GM21367 (cell line): ENCODE measurements at regions not wholly inside any gene's neighbourhood (a gene's known extent, or its start where the extent isn't known, plus 50 kb on each side); places are given as distances from the start of the nearest gene placed in this dataset.
"Not testable (repeated sequence)": the region's sequence is repeated elsewhere in the genome, so short reads cannot be mapped to it uniquely, and the experiment has no call there.

Experiments used
- ATAC-seq: cut with Tn5 transposase; IDR thresholded peaks from one replicate; pipeline ENCODE4 v1.9.1; 2021; ENCODE audit not compliant: unreplicated experiment

GRCh38 chr2:224151680-224152310 lies 112.7 kb upstream of the SERPINE2 start:
- no peak for ATAC-seq

DNA sequence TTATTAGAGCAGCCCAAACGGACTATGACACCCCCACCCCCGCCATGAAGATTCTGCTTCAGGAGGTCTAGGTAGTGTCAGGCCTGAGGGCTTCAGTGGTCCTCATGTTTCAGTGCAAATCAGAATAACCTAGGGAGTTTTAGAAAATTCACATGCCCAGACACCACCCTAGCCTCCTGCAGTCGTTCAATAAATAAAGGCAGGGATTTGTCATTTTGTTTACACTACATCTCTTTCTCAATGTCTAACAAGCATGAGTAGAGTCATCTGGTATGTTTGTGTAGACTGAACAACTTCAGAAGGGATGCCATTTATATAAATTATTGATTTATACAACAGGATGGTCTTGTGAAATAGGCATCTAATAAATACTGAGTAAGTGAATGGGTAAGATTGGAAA lies 112.1 kb upstream of the SERPINE2 start:
- ATAC-seq = no peak

DNA sequence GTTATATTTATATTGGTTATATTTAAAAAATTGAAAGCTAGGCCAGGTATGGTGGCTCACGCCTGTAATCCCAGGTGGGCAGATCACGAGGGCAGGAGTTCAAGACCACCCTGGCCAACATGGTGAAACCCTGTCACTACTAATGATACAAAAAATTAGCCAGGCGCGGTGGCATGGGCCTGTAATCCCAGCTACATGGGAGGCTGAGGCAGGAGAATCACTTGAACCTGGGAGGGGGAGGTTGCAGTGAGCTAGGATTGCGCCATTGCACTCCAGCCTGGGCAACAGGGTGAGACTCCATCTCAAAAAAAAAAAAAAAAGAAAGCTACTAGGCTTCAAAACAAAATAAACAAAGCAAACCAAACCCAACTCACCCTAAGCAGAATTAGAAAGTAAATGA lies 109.0 kb upstream of the SERPINE2 start:
- not testable (repeated sequence) for ATAC-seq

DNA sequence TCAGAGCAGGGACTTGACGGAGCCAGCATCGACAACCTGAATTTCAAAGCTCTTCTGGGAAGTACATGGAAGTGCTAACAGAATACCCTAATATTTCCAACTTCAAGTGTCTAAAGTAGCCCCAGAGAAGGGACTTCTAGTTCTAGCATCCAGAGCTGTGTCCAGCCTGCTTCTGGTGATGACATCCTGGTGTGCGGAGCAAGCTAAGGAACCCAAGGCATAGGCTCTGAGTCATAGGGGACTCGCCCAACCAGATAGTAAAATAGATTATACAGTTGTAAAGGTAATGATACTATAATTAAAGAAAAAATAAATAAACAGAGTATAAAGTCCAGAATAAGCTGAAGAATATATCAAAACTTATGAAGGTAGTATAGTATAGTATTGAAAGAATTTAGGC lies 108.1 kb upstream of the SERPINE2 start:
- no peak for ATAC-seq

DNA sequence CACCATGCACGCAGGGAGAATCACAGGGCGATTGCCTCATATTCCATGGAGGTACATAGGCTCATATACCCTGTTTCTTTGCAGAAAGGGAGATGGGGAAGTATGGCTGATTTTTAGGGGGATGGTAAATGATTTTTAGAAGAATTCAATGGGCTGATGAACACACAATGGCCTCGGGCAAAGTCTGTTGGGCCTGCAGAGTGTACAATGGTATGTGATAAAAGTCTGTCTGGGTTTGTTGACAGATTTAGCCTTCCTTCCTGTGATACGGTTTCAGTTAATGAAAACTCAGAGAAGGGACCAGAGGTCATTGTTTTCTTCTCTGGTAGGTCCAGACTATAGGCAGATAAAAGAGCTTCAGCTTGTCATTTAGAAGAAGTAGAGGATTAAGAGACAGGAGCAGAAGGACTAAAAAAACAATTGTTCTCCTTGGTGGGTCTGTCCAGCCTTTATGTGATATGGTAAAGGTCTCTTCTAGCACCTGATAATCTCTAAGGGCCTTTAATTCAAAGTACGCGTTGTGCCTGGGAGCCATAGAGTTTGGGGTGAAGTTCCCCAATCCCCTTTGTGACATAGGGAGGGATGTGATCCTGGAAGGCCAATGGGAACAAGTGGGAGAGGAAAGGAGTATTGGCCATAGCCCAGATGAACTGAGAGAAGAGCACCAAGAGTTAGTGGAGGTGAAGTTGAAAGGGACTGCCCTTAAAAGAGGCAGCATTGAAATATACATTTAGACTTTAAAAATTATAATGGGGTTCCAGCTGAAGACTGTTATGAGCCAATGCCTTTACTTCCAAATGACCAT lies 107.5 kb upstream of the SERPINE2 start:
- ATAC-seq = no peak

GRCh38 chr2:224145751-224146355 lies 106.8 kb upstream of the SERPINE2 start:
- no peak for ATAC-seq

DNA sequence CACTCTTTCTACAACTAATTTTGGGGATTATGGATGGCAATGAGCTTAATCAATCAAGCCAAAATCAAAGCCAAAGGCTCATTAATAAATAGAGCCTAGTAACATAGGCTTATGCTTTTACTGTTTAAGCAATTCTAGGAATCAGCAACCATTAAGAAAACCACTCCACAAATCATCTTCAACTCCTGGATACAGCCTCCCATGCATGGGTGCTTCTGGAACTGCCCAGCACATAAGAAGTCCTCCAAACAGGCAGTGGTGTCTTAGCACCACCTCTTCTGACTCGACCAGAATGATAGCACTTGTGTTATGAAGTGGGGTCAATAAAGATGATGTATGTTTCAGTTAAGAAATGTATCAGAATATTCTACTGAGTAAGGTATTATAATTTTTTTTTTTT lies 104.4 kb upstream of the SERPINE2 start:
- ATAC-seq = no peak

- ATAC-seq = no peak
These were observed 103.6 kb upstream of the SERPINE2 start for GRCh38 chr2:224142397-224143312.

- no peak for ATAC-seq
These were observed 102.2 kb upstream of the SERPINE2 start for GRCh38 chr2:224141304-224141703.

GRCh38 chr2:224137208-224137607 lies 98.1 kb upstream of the SERPINE2 start:
- ATAC-seq = no peak

- no peak for ATAC-seq
These were observed 97.3 kb upstream of the SERPINE2 start for GRCh38 chr2:224136396-224136795.

GRCh38 chr2:224135881-224136280 lies 96.8 kb upstream of the SERPINE2 start:
- ATAC-seq = no peak

DNA sequence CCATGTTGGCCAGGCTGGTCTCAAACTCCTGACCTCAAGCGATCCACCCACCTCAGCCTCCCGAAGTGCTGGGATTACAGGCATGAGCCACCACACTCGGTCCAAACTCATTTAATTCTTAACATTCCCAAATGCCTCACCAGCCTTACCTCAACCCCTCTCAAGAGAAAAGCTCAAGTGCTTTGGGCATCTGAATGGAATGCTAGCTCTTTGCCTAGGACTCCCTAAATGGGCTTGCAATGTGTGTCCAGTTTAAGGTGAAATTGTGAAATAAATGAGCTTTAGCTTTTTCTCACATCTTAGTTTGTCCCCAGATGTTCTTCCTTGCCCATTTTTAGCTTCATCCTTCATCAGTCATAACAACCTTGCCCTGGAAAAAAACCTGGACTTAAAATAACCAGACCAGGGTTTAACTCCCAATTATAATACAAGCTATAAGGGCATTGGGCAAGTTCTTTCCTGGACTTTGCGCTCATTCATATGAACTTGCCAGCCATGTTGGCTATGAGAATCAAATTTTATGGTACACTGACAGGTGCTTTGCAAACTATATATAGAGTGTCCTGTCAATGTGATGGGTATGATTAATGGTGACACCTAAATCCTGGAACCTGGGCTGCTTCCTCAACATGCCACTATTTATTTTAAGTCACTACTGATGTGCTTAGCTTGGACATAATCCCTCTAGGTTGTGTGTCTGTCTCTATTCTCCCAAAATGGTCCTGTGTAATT lies 95.1 kb upstream of the SERPINE2 start:
- ATAC-seq = no peak

GRCh38 chr2:224133387-224133786 lies 94.3 kb upstream of the SERPINE2 start:
- no peak for ATAC-seq

GRCh38 chr2:224127871-224128501 lies 88.9 kb upstream of the SERPINE2 start:
- ATAC-seq = no peak

GRCh38 chr2:224126440-224126839 lies 87.4 kb upstream of the SERPINE2 start:
- ATAC-seq = no peak

DNA sequence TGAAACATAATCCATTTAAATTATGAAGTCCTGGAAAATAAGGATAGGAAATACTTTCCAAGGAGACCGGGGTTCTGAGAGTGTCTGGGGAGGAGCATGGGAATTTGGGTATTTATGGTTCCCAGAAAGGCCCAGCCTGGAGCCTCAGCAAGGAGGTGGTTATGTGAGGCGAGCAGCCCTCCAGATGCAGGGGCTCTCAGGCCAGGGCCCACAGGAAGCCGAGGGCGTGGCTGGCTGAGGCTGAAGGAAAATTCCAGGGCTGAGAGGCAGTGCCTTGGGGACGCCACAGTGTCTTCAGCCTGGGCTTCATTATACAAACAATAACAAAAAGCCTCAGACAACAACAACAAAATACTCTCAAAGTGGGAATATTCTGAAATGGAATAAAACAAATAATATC lies 86.9 kb upstream of the SERPINE2 start:
- ATAC-seq = no peak

GRCh38 chr2:224122542-224122941 lies 83.5 kb upstream of the SERPINE2 start:
- ATAC-seq = no peak

DNA sequence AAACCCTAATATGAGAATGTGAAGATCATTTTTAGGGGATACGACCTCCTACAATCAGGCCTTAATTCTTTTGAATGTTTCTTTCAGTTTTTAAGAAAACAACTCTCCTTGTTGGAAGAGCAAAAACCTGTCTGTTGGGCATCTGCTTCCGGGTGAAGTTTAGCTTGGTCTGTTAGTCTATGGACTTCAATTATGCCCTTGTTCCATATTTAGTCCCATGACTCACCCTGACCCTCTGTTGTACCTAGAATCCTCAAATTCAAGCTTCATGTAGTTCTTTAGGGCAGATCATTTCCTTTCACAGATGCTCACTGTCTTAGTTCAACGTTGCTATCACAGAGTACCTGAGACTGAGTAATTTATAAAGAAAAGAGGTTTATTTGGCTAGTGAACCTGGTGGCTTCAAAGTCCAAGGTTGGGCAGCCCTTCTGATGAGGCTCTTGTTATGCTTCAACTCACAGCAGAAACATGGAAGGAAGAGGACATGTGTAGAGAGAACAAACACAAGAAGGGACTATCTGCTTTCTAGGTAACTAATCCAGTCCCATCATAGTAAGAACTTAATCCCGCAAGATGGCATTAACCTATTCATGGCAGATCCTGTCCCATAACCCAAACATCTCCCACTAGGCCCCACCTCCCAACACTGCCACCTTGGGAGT lies 82.5 kb upstream of the SERPINE2 start:
- ATAC-seq = no peak

GRCh38 chr2:224120986-224121385 lies 81.9 kb upstream of the SERPINE2 start:
- no peak for ATAC-seq
